Lower leg skin (tissue), 3 donors: ENCODE measurements at regions not wholly inside any gene's neighbourhood (a gene's known extent, or its start where the extent isn't known, plus 50 kb on each side); places are given as distances from the start of the nearest gene placed in this dataset.

ENCODE experiments used
- CTCF ChIP-seq, 3 donors: fragments of 450-650 bp; IDR thresholded peaks; one replicate each; pipeline ENCODE4 v1.5.1; 2016; ENCODE audit warnings: antibody characterized with exemption in 3 of 3, mild to moderate bottlenecking in 3 of 3, moderate library complexity in 2 of 3
- POLR2A ChIP-seq, 2 donors: fragments of 450-650 bp; IDR thresholded peaks; one replicate each; pipeline ENCODE4 v1.6.1; 2016 to 2017; ENCODE audit warnings: antibody characterized with exemption in 2 of 2, mild to moderate bottlenecking in 1 of 2, moderate library complexity in 1 of 2

GRCh38 chr2:77602771-77603170, 80.6 kb upstream of the LRRTM4 start:
- TF ChIP-seq CTCF (IDR thresholded peaks at IDR 0.05) (no peak), POLR2A (IDR thresholded peaks at IDR 0.05) (no peak)
